IMR-90 (cell line): ENCODE measurements at regions not wholly inside any gene's neighbourhood (a gene's known extent, or its start where the extent isn't known, plus 50 kb on each side); places are given as distances from the start of the nearest gene placed in this dataset.

Source experiments
- CEBPB ChIP-seq: IDR thresholded peaks from 2 replicates; pipeline ENCODE4 v1.6.1; 2012; ENCODE audit warnings: low read depth, low read length, improper control_type of control experiment
- CTCF ChIP-seq: conservative IDR thresholded peaks from 2 replicates; pipeline ENCODE4 v1.5.1; 2012; ENCODE audit warnings: mild to moderate bottlenecking, low read depth, low read length, improper control_type of control experiment
- FOS ChIP-seq: fragments of 150-350 bp; IDR thresholded peaks from 2 replicates; pipeline ENCODE4 v1.6.1; 2016; ENCODE audit warnings: low read depth, low read length
- MAFK ChIP-seq: IDR thresholded peaks from 2 replicates; pipeline ENCODE4 v1.6.1; 2012; ENCODE audit warnings: low read depth, low read length, improper control_type of control experiment
- POLR2A ChIP-seq: IDR thresholded peaks from 2 replicates; pipeline ENCODE4 v1.6.1; 2012; ENCODE audit warnings: mild to moderate bottlenecking, low read depth, low read length
- RAD21 ChIP-seq: IDR thresholded peaks from 2 replicates; pipeline ENCODE4 v1.6.1; 2012; ENCODE audit warnings: low read length, improper control_type of control experiment
- SMC3 ChIP-seq: fragments of 150-350 bp; IDR thresholded peaks from 2 replicates; pipeline ENCODE4 v1.6.1; 2016; ENCODE audit warnings: low read depth, mild to moderate bottlenecking, antibody characterized with exemption, low read length, moderate library complexity

DNA sequence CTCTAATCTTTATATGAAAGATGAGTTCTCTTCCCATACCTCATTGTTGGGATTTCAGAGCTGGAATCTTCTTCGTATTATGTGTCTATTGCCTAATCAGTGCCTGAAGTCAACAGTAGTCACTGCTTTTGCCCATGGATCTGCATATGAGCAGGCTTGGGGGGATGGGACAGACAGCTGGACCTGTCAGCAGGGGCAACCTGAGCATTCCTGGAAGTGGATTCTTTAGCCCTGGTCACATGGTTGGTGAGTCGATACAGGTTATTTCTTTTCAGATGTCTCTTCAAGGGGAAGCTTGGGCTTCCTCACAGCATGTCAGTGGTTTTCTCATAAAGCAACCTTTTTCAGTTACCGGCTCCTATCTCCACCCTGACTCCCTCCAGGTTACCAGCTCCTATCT, 97.3 kb upstream of the RBM19 start:
- TF ChIP-seq POLR2A, result no peak
- no peak for TF ChIP-seq SMC3
- no peak for TF ChIP-seq CTCF
- TF ChIP-seq RAD21, result no peak
- no peak for TF ChIP-seq CEBPB
- TF ChIP-seq MAFK, result no peak
- no peak for TF ChIP-seq FOS
